WTC11 (cell line): ENCODE measurements at regions not wholly inside any gene's neighbourhood (a gene's known extent, or its start where the extent isn't known, plus 50 kb on each side); places are given as distances from the start of the nearest gene placed in this dataset.

Experiments
- ATAC-seq: fragments of 200-7000 bp; cut with Tn5 transposase; 2 replicates; pipeline ENCODE4 v1.10.0; 2021; ENCODE audit warnings: mild to moderate bottlenecking, moderate library complexity
- CTCF ChIA-PET: fragments of 300-600 bp; sonication (Branson Sonifier 250); formaldehyde crosslinking; loops from one replicate; lab custom pipeline; 2021; ENCODE audit warnings: antibody characterized with exemption; lab: Charles Lee
- POLR2A ChIA-PET: fragments of 350-600 bp; sonication (Branson Sonifier 250); formaldehyde crosslinking; loops from one replicate; lab custom pipeline; 2021; ENCODE audit warnings: antibody characterized with exemption; lab: Charles Lee
- DNase-seq: peaks from one replicate; pipeline ENCODE4 v3.0.0; 2021; ENCODE audit warnings: low spot score
- H3K27ac Mint-ChIP-seq: 2 replicates; pipeline ENCODE4 v1.8.0; 2021; ENCODE audit warnings: mixed read lengths
- H3K27me3 Mint-ChIP-seq: 2 replicates; pipeline ENCODE4 v1.8.0; 2021; ENCODE audit warnings: low read depth, mild to moderate bottlenecking, moderate library complexity, mixed read lengths
- H3K36me3 Mint-ChIP-seq: 2 replicates; pipeline ENCODE4 v1.8.0; 2021; ENCODE audit warnings: mixed read lengths
- H3K4me1 Mint-ChIP-seq: 2 replicates; pipeline ENCODE4 v1.8.0; 2022; ENCODE audit warnings: mixed read lengths
- H3K4me3 Mint-ChIP-seq: 2 replicates; pipeline ENCODE4 v1.8.0; 2021; ENCODE audit warnings: mild to moderate bottlenecking, moderate library complexity, mixed read lengths
- H3K9me3 Mint-ChIP-seq: 2 replicates; pipeline ENCODE4 v1.8.0; 2021; ENCODE audit warnings: mixed read lengths
- CBFB ChIP-seq: sonication (generic); formaldehyde crosslinking; IDR thresholded peaks from 2 replicates; pipeline ENCODE4 v1.8.1; 2022; ENCODE audit warnings: mild to moderate bottlenecking, low read depth, missing genetic modification reagents
- CDX4 ChIP-seq: fragments of 250-450 bp; sonication (Bioruptor Pico); IDR thresholded peaks from 2 replicates; pipeline ENCODE4 v1.9.0; 2021; ENCODE audit warnings: moderate library complexity, mild to moderate bottlenecking, inconsistent platforms, borderline replicate concordance
- E2F4 ChIP-seq: sonication (generic); formaldehyde crosslinking; IDR thresholded peaks from 2 replicates; pipeline ENCODE4 v1.8.1; 2022; ENCODE audit warnings: low read depth, mild to moderate bottlenecking, moderate library complexity, missing genetic modification reagents, borderline replicate concordance
- E2F5 ChIP-seq: sonication (generic); formaldehyde crosslinking; IDR thresholded peaks from 2 replicates; pipeline ENCODE4 v1.8.1; 2022; ENCODE audit warnings: mild to moderate bottlenecking, moderate library complexity, missing genetic modification reagents
- ETV6 ChIP-seq: sonication (generic); formaldehyde crosslinking; IDR thresholded peaks from 2 replicates; pipeline ENCODE4 v1.8.1; 2022; ENCODE audit warnings: mild to moderate bottlenecking, missing genetic modification reagents
- FOXJ3 ChIP-seq: sonication (generic); formaldehyde crosslinking; IDR thresholded peaks from 2 replicates; pipeline ENCODE4 v1.9.0; 2021; ENCODE audit warnings: missing genetic modification reagents, mild to moderate bottlenecking, borderline replicate concordance
- IRF2 ChIP-seq: sonication (generic); formaldehyde crosslinking; IDR thresholded peaks from 2 replicates; pipeline ENCODE4 v1.8.0; 2022; ENCODE audit warnings: low read depth, missing genetic modification reagents, borderline replicate concordance
- JAZF1 ChIP-seq: fragments of 250-450 bp; sonication (Bioruptor Pico); IDR thresholded peaks from 2 replicates; pipeline ENCODE4 v1.9.0; 2021; ENCODE audit warnings: moderate library complexity, mild to moderate bottlenecking, inconsistent platforms
- MLX ChIP-seq: sonication (generic); formaldehyde crosslinking; IDR thresholded peaks from 2 replicates; pipeline ENCODE4 v1.8.1; 2023; ENCODE audit warnings: mild to moderate bottlenecking, missing genetic modification reagents, moderate library complexity
- MXD4 ChIP-seq: fragments of 250-450 bp; sonication (Bioruptor Pico); IDR thresholded peaks from 2 replicates; pipeline ENCODE4 v1.8.0; 2021; ENCODE audit warnings: mild to moderate bottlenecking, moderate library complexity, borderline replicate concordance
- MYBL2 ChIP-seq: sonication (generic); formaldehyde crosslinking; IDR thresholded peaks from 2 replicates; pipeline ENCODE4 v1.8.1; 2023; ENCODE audit warnings: mild to moderate bottlenecking, moderate library complexity, missing genetic modification reagents
- NFYB ChIP-seq: sonication (generic); formaldehyde crosslinking; conservative IDR thresholded peaks from 2 replicates; pipeline ENCODE4 v1.8.0; 2022; ENCODE audit warnings: low read depth, missing genetic modification reagents
- NR2C2 ChIP-seq: sonication (generic); formaldehyde crosslinking; IDR thresholded peaks from 2 replicates; pipeline ENCODE4 v1.8.0; 2022; ENCODE audit warnings: mild to moderate bottlenecking, missing genetic modification reagents
- OVOL2 ChIP-seq: fragments of 250-450 bp; sonication (Bioruptor Pico); IDR thresholded peaks from 2 replicates; pipeline ENCODE4 v1.9.0; 2021; ENCODE audit warnings: mild to moderate bottlenecking, borderline replicate concordance
- PREB ChIP-seq: sonication (generic); formaldehyde crosslinking; IDR thresholded peaks from 2 replicates; pipeline ENCODE4 v1.8.1; 2022; ENCODE audit warnings: mild to moderate bottlenecking, missing genetic modification reagents, moderate library complexity, borderline replicate concordance
- SMAD4 ChIP-seq: sonication (generic); formaldehyde crosslinking; IDR thresholded peaks from 2 replicates; pipeline ENCODE4 v1.8.0; 2022; ENCODE audit warnings: mild to moderate bottlenecking, missing genetic modification reagents
- SOX15 ChIP-seq: fragments of 250-450 bp; sonication (Bioruptor Pico); IDR thresholded peaks from 2 replicates; pipeline ENCODE4 v1.9.0; 2021; ENCODE audit warnings: mild to moderate bottlenecking
- TCF7 ChIP-seq: sonication (generic); formaldehyde crosslinking; IDR thresholded peaks from 2 replicates; pipeline ENCODE4 v1.8.0; 2022; ENCODE audit warnings: mild to moderate bottlenecking, low read depth, missing genetic modification reagents, moderate library complexity
- TEAD1 ChIP-seq: sonication (generic); formaldehyde crosslinking; IDR thresholded peaks from 2 replicates; pipeline ENCODE4 v1.8.0; 2022; ENCODE audit warnings: mild to moderate bottlenecking, missing genetic modification reagents
- TP53 ChIP-seq: sonication (generic); formaldehyde crosslinking; IDR thresholded peaks from 2 replicates; pipeline ENCODE4 v1.8.1; 2023; ENCODE audit warnings: mild to moderate bottlenecking, missing genetic modification reagents
- ZMAT4 ChIP-seq: fragments of 250-450 bp; sonication (Bioruptor Pico); IDR thresholded peaks from 2 replicates; pipeline ENCODE4 v1.9.0; 2021; ENCODE audit warnings: mild to moderate bottlenecking
- ZNF121 ChIP-seq: sonication (generic); formaldehyde crosslinking; IDR thresholded peaks from 2 replicates; pipeline ENCODE4 v1.8.0; 2023; ENCODE audit warnings: missing genetic modification reagents
- ZNF423 ChIP-seq: fragments of 250-450 bp; sonication (Bioruptor Pico); IDR thresholded peaks from 2 replicates; pipeline ENCODE4 v2.1.2; 2022; ENCODE audit warnings: mild to moderate bottlenecking, moderate library complexity
- ZNF425 ChIP-seq: fragments of 250-450 bp; sonication (Bioruptor Pico); conservative IDR thresholded peaks from 2 replicates; pipeline ENCODE4 v1.9.0; 2021; ENCODE audit warnings: mild to moderate bottlenecking
- ZSCAN18 ChIP-seq: fragments of 250-450 bp; sonication (Bioruptor Pico); IDR thresholded peaks from 2 replicates; pipeline ENCODE4 v2.1.2; 2022; ENCODE audit warnings: mild to moderate bottlenecking, moderate library complexity

GRCh38 chr7:125409921-125410320 is 480.3 kb upstream of the POT1 start (continued):
- TF ChIP-seq MLX (CRISPR knock-in tag) (no peak), ZSCAN18 (CRISPR knock-in tag) (no peak), ZNF121 (CRISPR knock-in tag) (no peak), NR2C2 (no peak), MYBL2 (CRISPR knock-in tag) (no peak)

GRCh38 chr7:125406111-125406510 is 476.5 kb upstream of the POT1 start:
- ChIA-PET CTCF (no interaction called here), POLR2A (no interaction called here)
- Mint-ChIP-seq H3K4me3 (no peak overlapping the region), H3K9me3 (peaks cover 7% of the 10 kb centered on the region), H3K27ac (no peak overlapping the region), H3K4me1 (no peaks in the 10 kb centered on the region), H3K36me3 (no peaks in the 10 kb centered on the region), H3K27me3 (no peaks in the 10 kb centered on the region)
- no peak for TF ChIP-seq TEAD1 (CRISPR knock-in tag)
- no peak for TF ChIP-seq MXD4 (CRISPR knock-in tag)
- no peak for TF ChIP-seq ZNF425 (CRISPR knock-in tag)
- no peak for TF ChIP-seq CDX4 (CRISPR knock-in tag)
- TF ChIP-seq FOXJ3 (CRISPR knock-in tag) = no peak
- TF ChIP-seq TCF7 (CRISPR knock-in tag) = no peak
- TF ChIP-seq JAZF1 (CRISPR knock-in tag) = no peak
- no peak for TF ChIP-seq SMAD4
- no peak for TF ChIP-seq SOX15 (CRISPR knock-in tag)
- no peak for TF ChIP-seq IRF2 (CRISPR knock-in tag)
- TF ChIP-seq ZMAT4 = no peak
- no peak for TF ChIP-seq E2F4 (CRISPR knock-in tag)
- TF ChIP-seq TP53 = no peak
- TF ChIP-seq ETV6 (CRISPR knock-in tag) = no peak
- TF ChIP-seq NFYB (CRISPR knock-in tag) = no peak
- ATAC-seq (no peak), DNase-seq (no peak)

- Mint-ChIP-seq H3K27ac (no peak overlapping the region), H3K9me3 (no peaks in the 10 kb centered on the region), H3K36me3 (no peaks in the 10 kb centered on the region), H3K4me1 (no peaks in the 10 kb centered on the region), H3K27me3 (no peaks in the 10 kb centered on the region), H3K4me3 (no peak overlapping the region)
- CTCF ChIA-PET = no interaction called here
- TF ChIP-seq MXD4 (CRISPR knock-in tag) = no peak
- no peak for TF ChIP-seq PREB
- TF ChIP-seq ZNF423 (CRISPR knock-in tag) = no peak
- TF ChIP-seq E2F5 (CRISPR knock-in tag) = no peak
- no peak for TF ChIP-seq CBFB
- TF ChIP-seq OVOL2 = no peak
- ATAC-seq (no peak), DNase-seq (no peak)
- POLR2A ChIA-PET = no interaction called here
These were observed 469.8 kb upstream of the POT1 start for GRCh38 chr7:125399408-125399807.
